ENCODE measurements at regions not wholly inside any gene's neighbourhood (a gene's known extent, or its start where the extent isn't known, plus 50 kb on each side); places are given as distances from the start of the nearest gene placed in this dataset.

DNA sequence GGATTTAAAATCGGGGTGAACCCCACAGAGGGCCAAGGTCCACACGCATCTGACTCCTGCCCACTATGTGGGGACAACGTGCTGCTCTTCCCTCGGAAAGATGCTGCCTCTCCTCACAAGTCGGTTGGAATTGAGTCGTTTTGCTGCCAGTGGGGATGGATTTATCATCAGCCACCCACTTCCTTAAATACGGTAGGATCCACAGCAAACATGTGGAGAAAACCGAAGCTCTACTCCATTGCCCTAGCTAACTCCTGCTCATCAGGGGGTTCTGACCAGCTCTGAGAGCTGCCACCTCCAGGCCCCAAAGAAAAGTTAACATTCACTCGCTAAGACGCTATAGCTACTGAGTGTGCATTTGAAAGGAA is 80.9 kb downstream of the CHRNA1 start:
- Histone ChIP-seq H3K36me3 (ENCODE audit: insufficient read depth, low read length) (no peaks in the 10 kb centered on the region), H3K27me3 (ENCODE audit: insufficient read depth, low read length, poor library complexity, severe bottlenecking) (no peaks in the 10 kb centered on the region), H2AFZ (ENCODE audit: low read length) (peak overlapping the region; percentile 90), H3K9me2 (replicated peaks; ENCODE audit: low read depth, low read length) (no peaks in the 10 kb centered on the region), H3K79me2 (ENCODE audit: insufficient read depth, low read length) (peaks cover 39% of the 10 kb centered on the region), H3K4me3 (ENCODE audit: low read length, poor library complexity, severe bottlenecking) (peak overlapping the region; percentile 94), H3K4me1 (ENCODE audit: insufficient read depth, low read length, poor library complexity, severe bottlenecking) (peaks cover 44% of the 10 kb centered on the region), H3K4me2 (ENCODE audit: low read depth, low read length, poor library complexity, severe bottlenecking) (peak overlapping the region; percentile 92), H4K20me1 (ENCODE audit: insufficient read depth, low read length, poor library complexity, severe bottlenecking) (peaks cover 3% of the 10 kb centered on the region), H3K9ac (ENCODE audit: low read depth, low read length, poor library complexity, severe bottlenecking) (peak overlapping the region; percentile 91), H3K9me3 (ENCODE audit: insufficient read depth, low read depth, low read length) (no peaks in the 10 kb centered on the region), H3F3A (ENCODE audit: low read depth) (no peaks in the 10 kb centered on the region)
- TF ChIP-seq, protein P1, sequence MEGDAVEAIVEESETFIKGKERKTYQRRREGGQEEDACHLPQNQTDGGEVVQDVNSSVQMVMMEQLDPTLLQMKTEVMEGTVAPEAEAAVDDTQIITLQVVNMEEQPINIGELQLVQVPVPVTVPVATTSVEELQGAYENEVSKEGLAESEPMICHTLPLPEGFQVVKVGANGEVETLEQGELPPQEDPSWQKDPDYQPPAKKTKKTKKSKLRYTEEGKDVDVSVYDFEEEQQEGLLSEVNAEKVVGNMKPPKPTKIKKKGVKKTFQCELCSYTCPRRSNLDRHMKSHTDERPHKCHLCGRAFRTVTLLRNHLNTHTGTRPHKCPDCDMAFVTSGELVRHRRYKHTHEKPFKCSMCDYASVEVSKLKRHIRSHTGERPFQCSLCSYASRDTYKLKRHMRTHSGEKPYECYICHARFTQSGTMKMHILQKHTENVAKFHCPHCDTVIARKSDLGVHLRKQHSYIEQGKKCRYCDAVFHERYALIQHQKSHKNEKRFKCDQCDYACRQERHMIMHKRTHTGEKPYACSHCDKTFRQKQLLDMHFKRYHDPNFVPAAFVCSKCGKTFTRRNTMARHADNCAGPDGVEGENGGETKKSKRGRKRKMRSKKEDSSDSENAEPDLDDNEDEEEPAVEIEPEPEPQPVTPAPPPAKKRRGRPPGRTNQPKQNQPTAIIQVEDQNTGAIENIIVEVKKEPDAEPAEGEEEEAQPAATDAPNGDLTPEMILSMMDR (conservative IDR thresholded peaks at IDR 0.05; ENCODE audit: low read length) = peak; percentile 43
- TF ChIP-seq EZH2phosphoT487 (IDR thresholded peaks at IDR 0.05; ENCODE audit: borderline replicate concordance) = no peak

DNA sequence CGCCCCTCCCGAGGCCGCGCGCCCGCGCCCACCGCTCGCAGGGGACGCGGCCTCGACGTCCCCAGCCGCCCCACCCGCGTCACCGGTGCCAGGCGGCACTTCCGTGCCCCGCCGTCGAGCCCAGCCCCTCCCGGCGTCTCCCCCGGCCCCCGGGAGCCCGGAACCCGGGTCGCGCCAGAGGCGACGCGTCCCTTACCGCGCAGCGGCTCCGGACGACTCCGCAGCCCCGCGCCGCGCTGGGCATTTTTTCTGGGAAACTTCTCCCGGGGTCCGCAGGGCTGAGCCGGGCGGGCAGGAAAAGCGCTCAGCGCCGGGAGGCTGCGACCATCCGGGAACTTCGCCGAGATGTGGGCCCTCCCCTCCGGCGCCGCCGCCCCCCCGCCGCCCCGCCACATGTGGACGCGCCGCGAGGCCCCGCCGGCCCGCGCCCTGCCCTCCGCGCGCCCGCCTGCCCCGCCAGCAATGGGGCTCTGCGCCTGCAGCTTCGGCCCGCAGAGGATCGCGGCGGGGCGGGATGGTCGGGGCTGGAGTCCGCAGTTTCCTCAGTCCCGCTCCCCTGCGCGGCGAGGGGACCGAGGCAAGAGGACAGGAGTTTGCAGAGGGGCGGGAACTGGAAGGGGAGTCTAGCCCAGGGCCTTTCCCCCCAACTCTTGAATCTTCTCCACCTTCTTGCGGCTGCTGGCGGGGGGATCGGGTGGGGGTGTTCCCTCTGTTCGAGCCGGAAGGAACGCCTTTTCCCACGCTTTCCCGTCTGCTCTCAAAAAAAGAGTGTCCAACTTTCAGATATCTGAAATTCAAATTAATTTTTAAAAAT is 81.5 kb downstream of the CHRNA1 start:
- H3F3A ChIP-seq (ENCODE audit: low read depth) = no peaks in the 10 kb centered on the region
- no peaks in the 10 kb centered on the region for H3K9me3 ChIP-seq (ENCODE audit: insufficient read depth, low read depth, low read length)
- H3K79me2 ChIP-seq (ENCODE audit: insufficient read depth, low read length) = peaks cover 41% of the 10 kb centered on the region
- TF ChIP-seq, protein P1 (conservative IDR thresholded peaks at IDR 0.05; ENCODE audit: low read length) = no peak
- TF ChIP-seq EZH2phosphoT487 (IDR thresholded peaks at IDR 0.05; ENCODE audit: borderline replicate concordance) = no peak
- peak overlapping the region; percentile 92 for H3K4me2 ChIP-seq (ENCODE audit: low read depth, low read length, poor library complexity, severe bottlenecking)
- peaks cover 47% of the 10 kb centered on the region for H3K4me1 ChIP-seq (ENCODE audit: insufficient read depth, low read length, poor library complexity, severe bottlenecking)
- no peaks in the 10 kb centered on the region for H3K9me2 ChIP-seq (replicated peaks; ENCODE audit: low read depth, low read length)
- peak overlapping the region; percentile 96 for H2AFZ ChIP-seq (ENCODE audit: low read length)
- peak overlapping the region; percentile 94 for H3K4me3 ChIP-seq (ENCODE audit: low read length, poor library complexity, severe bottlenecking)
- H3K36me3 ChIP-seq (ENCODE audit: insufficient read depth, low read length) = no peaks in the 10 kb centered on the region
- peaks cover 3% of the 10 kb centered on the region for H4K20me1 ChIP-seq (ENCODE audit: insufficient read depth, low read length, poor library complexity, severe bottlenecking)
- H3K27me3 ChIP-seq (ENCODE audit: insufficient read depth, low read length, poor library complexity, severe bottlenecking) = no peaks in the 10 kb centered on the region
- peak overlapping the region; percentile 91 for H3K9ac ChIP-seq (ENCODE audit: low read depth, low read length, poor library complexity, severe bottlenecking)

DNA sequence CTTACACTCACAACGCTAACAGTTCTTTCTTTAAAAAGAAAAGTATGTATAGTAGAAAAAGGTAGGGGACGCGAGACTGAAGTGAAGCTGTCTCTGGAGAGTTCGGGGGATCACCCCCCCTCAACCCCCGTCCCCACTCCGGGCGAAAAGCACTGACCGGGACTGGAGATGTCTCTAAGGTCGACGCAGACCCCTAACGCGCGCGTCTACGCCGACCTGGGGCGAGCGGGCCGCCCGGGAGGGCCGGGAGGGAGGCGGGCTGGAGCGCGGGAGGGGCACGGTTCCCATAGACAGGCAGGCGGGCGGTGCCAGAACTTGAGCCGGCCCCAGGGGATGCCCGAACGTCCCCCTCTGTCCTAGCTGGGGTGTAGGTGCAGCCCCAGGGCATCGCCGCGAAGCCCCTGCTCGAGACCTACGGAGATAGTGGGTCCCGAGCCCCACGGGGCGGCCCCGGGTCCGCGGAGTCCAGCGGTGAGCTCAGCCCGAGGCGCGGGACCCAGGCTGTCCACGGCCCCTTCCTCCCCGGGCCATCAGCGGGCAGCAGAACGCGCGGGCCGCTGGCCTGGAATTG is 82.2 kb downstream of the CHRNA1 start:
- Histone ChIP-seq H3K27me3 (ENCODE audit: insufficient read depth, low read length, poor library complexity, severe bottlenecking) (no peaks in the 10 kb centered on the region), H3K4me1 (ENCODE audit: insufficient read depth, low read length, poor library complexity, severe bottlenecking) (peaks cover 47% of the 10 kb centered on the region), H3K79me2 (ENCODE audit: insufficient read depth, low read length) (peaks cover 41% of the 10 kb centered on the region), H3K9me2 (replicated peaks; ENCODE audit: low read depth, low read length) (no peaks in the 10 kb centered on the region), H3K4me2 (ENCODE audit: low read depth, low read length, poor library complexity, severe bottlenecking) (peak overlapping the region; percentile 82), H2AFZ (ENCODE audit: low read length) (peak overlapping the region; percentile 96), H3K9ac (ENCODE audit: low read depth, low read length, poor library complexity, severe bottlenecking) (peak overlapping the region; percentile 91), H4K20me1 (ENCODE audit: insufficient read depth, low read length, poor library complexity, severe bottlenecking) (peaks cover 3% of the 10 kb centered on the region), H3F3A (ENCODE audit: low read depth) (no peaks in the 10 kb centered on the region), H3K9me3 (ENCODE audit: insufficient read depth, low read depth, low read length) (no peaks in the 10 kb centered on the region), H3K36me3 (ENCODE audit: insufficient read depth, low read length) (no peaks in the 10 kb centered on the region), H3K4me3 (ENCODE audit: low read length, poor library complexity, severe bottlenecking) (peak overlapping the region; percentile 94)
- TF ChIP-seq, protein P1 (conservative IDR thresholded peaks at IDR 0.05; ENCODE audit: low read length) = no peak
- TF ChIP-seq EZH2phosphoT487 (IDR thresholded peaks at IDR 0.05; ENCODE audit: borderline replicate concordance) = no peak
